ENCODE measurements at regions not wholly inside any gene's neighbourhood (a gene's known extent, or its start where the extent isn't known, plus 50 kb on each side); places are given as distances from the start of the nearest gene placed in this dataset.
"Not testable (repeated sequence)": the region's sequence is repeated elsewhere in the genome, so short reads cannot be mapped to it uniquely, and the experiment has no call there.

GRCh38 chr16:64718486-64718885, 403.4 kb downstream of the CDH11 start:
- no peak for DNase-seq

- DNase-seq: no peak
Measured at GRCh38 chr16:64717871-64718270, 404.0 kb downstream of the CDH11 start.

GRCh38 chr16:64715624-64716023, 406.2 kb downstream of the CDH11 start:
- DNase-seq: no peak

- DNase-seq: no peak
Measured at GRCh38 chr16:64712026-64712425, 409.8 kb downstream of the CDH11 start.

- no peak for DNase-seq
Measured at GRCh38 chr16:64711596-64711995, 410.3 kb downstream of the CDH11 start.

- no peak for DNase-seq
Measured at GRCh38 chr16:64711026-64711425, 410.8 kb downstream of the CDH11 start.

GRCh38 chr16:64705443-64705842, 416.4 kb downstream of the CDH11 start:
- no peak for DNase-seq

- no peak for DNase-seq
Measured at GRCh38 chr16:64704386-64704785, 417.5 kb downstream of the CDH11 start.

- DNase-seq: no peak
Measured at GRCh38 chr16:64702415-64702814, 419.4 kb downstream of the CDH11 start.

- DNase-seq: no peak
Measured at GRCh38 chr16:64700628-64701027, 421.2 kb downstream of the CDH11 start.

GRCh38 chr16:64696866-64697265, 425.0 kb downstream of the CDH11 start:
- DNase-seq: no peak

GRCh38 chr16:64695684-64696083, 426.2 kb downstream of the CDH11 start:
- no peak for DNase-seq

- no peak for DNase-seq
Measured at GRCh38 chr16:64693946-64694345, 427.9 kb downstream of the CDH11 start.

GRCh38 chr16:64687786-64688185, 434.1 kb downstream of the CDH11 start:
- DNase-seq: no peak

GRCh38 chr16:64687123-64687522, 434.7 kb downstream of the CDH11 start:
- no peak for DNase-seq

- no peak for DNase-seq
Measured at GRCh38 chr16:64679976-64680690, 441.7 kb downstream of the CDH11 start.

- DNase-seq: no peak
Measured at GRCh38 chr16:64669573-64669972, 452.3 kb downstream of the CDH11 start.

- no peak for DNase-seq
Measured at GRCh38 chr16:64667334-64667877, 454.5 kb downstream of the CDH11 start.

GRCh38 chr16:64662312-64662711, 459.6 kb downstream of the CDH11 start:
- DNase-seq: not testable (repeated sequence)

GRCh38 chr16:64659866-64660265, 462.0 kb downstream of the CDH11 start:
- no peak for DNase-seq

GRCh38 chr16:64657316-64658011, 464.4 kb downstream of the CDH11 start:
- DNase-seq: no peak

GRCh38 chr16:64656471-64656870, 465.4 kb downstream of the CDH11 start:
- DNase-seq: no peak

GRCh38 chr16:64654178-64654577, 467.7 kb downstream of the CDH11 start:
- DNase-seq: no peak

- DNase-seq: no peak
Measured at GRCh38 chr16:64648282-64648681, 473.6 kb downstream of the CDH11 start.
